Karpas-422 (cell line): ENCODE measurements at regions not wholly inside any gene's neighbourhood (a gene's known extent, or its start where the extent isn't known, plus 50 kb on each side); places are given as distances from the start of the nearest gene placed in this dataset.
"Not testable (repeated sequence)": the region's sequence is repeated elsewhere in the genome, so short reads cannot be mapped to it uniquely, and the experiment has no call there.

ENCODE experiments used
- DNase-seq: peaks from one replicate; pipeline ENCODE4 v3.0.0-alpha.2; 2015
- H2AFZ ChIP-seq: fragments of 200-600 bp; sonication (generic); 2 replicates; pipeline ENCODE4 v1.6.1; 2014; ENCODE audit warnings: antibody characterized with exemption, low read length, mixed read lengths
- H3K27ac ChIP-seq: fragments of 200-600 bp; sonication (generic); 2 replicates; pipeline ENCODE4 v1.5.1; 2014; ENCODE audit warnings: mild to moderate bottlenecking, low read length, moderate library complexity
- H3K27me3 ChIP-seq: fragments of 200-600 bp; sonication (generic); 2 replicates; pipeline ENCODE4 v1.6.1; 2014; ENCODE audit warnings: low read length, mixed read lengths
- H3K36me3 ChIP-seq: fragments of 200-600 bp; sonication (generic); 2 replicates; pipeline ENCODE4 v1.6.1; 2014; ENCODE audit warnings: low read length, mixed read lengths; ENCODE audit not compliant: insufficient read depth
- H3K4me1 ChIP-seq: fragments of 200-600 bp; sonication (generic); 2 replicates; pipeline ENCODE4 v1.6.1; 2014; ENCODE audit warnings: mild to moderate bottlenecking, low read length, mixed read lengths
- H3K4me2 ChIP-seq: fragments of 200-600 bp; sonication (generic); 2 replicates; pipeline ENCODE4 v1.6.1; 2014; ENCODE audit warnings: low read length, low read depth, mild to moderate bottlenecking; ENCODE audit not compliant: poor library complexity, severe bottlenecking
- H3K4me3 ChIP-seq: fragments of 200-600 bp; sonication (generic); 2 replicates; pipeline ENCODE4 v1.5.1; 2014; ENCODE audit warnings: mild to moderate bottlenecking, antibody characterized with exemption, low read length, mixed read lengths
- H3K79me2 ChIP-seq: fragments of 200-600 bp; sonication (generic); 2 replicates; pipeline ENCODE4 v1.6.1; 2014; ENCODE audit warnings: mild to moderate bottlenecking, low read length, mixed read lengths
- H3K9ac ChIP-seq: fragments of 200-600 bp; sonication (generic); 2 replicates; pipeline ENCODE4 v1.6.0; 2014; ENCODE audit warnings: low read length
- H3K9me2 ChIP-seq: fragments of 200-600 bp; sonication (generic), shearing (Covaris generic); replicated peaks from 2 replicates; pipeline ENCODE4 v1.6.0; 2014; ENCODE audit warnings: mild to moderate bottlenecking, low read length, moderate library complexity; ENCODE audit not compliant: insufficient read depth
- H3K9me3 ChIP-seq: fragments of 300-700, 200-600 bp; sonication (generic); 2 replicates; pipeline ENCODE4 v1.6.1; 2014; ENCODE audit warnings: low read length, mixed read lengths
- H4K20me1 ChIP-seq: fragments of 200-600 bp; sonication (generic); 2 replicates; pipeline ENCODE4 v1.6.1; 2014; ENCODE audit warnings: mild to moderate bottlenecking, antibody characterized with exemption, low read length, low read depth; ENCODE audit not compliant: insufficient read depth

DNA sequence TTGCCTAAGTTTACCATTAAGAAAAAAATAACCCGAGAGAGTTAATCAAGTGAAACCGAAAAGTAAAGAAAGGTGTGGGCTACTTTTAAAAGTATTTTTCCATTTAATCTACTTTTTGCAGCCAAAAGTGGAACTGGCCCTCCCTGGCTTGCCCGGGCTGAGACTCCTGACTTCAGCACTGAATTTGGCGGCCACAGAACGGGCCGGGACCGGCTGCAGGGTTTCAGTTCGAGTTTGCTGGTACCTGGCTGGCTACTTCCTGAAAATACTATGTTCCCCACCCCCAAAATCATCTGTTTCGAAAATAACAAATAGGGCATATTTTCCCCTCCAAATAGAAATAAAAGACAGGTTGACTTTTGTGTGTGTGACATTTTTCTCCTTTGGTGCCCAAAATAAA, 173.4 kb upstream of the EXOC2 start:
- no peaks in the 10 kb centered on the region for H3K4me1 ChIP-seq

DNA sequence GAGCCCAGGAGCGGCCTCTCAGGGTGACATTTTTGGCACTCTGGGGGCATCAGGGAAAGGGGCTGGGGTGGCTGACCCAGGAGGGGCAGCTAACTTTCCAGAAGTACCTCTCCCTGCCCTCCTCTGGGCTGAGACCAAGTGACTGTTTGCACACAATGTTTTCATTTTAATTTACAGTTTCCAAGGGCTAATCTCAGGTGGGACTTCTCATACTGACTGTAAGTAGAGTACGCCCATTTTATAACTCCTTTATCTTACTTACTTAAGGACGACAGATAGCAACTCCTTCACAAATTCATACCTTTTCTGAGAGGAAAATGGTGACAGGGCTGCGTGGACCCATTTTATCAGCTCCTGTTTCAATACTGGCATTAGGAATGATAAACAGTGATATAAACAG, 172.9 kb upstream of the EXOC2 start:
- Histone ChIP-seq H3K4me2 (no peak overlapping the region), H3K9me2 (no peaks in the 10 kb centered on the region), H3K27ac (no peak overlapping the region), H3K4me3 (no peak overlapping the region), H4K20me1 (no peaks in the 10 kb centered on the region), H3K27me3 (no peaks in the 10 kb centered on the region), H3K9ac (no peak overlapping the region), H3K9me3 (no peaks in the 10 kb centered on the region), H3K79me2 (no peaks in the 10 kb centered on the region), H2AFZ (no peak overlapping the region), H3K4me1 (no peaks in the 10 kb centered on the region), H3K36me3 (no peaks in the 10 kb centered on the region)
- no peak for DNase-seq

More for the DNA sequence above, 173.4 kb upstream of the EXOC2 start:
- no peak overlapping the region for H3K4me2 ChIP-seq
- H3K9me3 ChIP-seq: no peaks in the 10 kb centered on the region
- H3K4me3 ChIP-seq: no peak overlapping the region
- H3K9me2 ChIP-seq: no peaks in the 10 kb centered on the region
- no peak overlapping the region for H3K27ac ChIP-seq
- no peaks in the 10 kb centered on the region for H4K20me1 ChIP-seq
- no peaks in the 10 kb centered on the region for H3K79me2 ChIP-seq
- no peaks in the 10 kb centered on the region for H3K27me3 ChIP-seq
- no peaks in the 10 kb centered on the region for H3K36me3 ChIP-seq
- H2AFZ ChIP-seq: no peak overlapping the region
- no peak overlapping the region for H3K9ac ChIP-seq
- no peak for DNase-seq

DNA sequence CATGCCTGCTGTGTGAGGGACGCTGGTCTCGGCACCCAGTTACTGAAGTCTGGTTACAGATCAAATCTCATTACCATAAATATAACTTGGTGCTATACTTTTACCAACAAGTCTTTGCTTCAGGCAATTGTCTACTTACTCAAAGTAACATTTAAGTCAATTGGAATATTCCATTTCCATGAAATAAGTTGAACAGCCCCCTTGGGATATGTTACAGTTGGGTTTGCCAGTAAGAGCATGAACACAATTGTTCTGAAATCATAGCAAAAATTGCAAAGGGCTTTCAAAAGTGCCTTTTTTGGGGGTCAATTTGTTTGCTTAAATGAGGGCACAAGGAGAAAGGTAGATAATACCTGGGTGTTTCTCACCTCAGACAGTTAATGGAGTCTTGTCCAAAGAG, 170.9 kb upstream of the EXOC2 start:
- Histone ChIP-seq H3K4me2 (no peak overlapping the region), H3K9me2 (no peaks in the 10 kb centered on the region), H3K27me3 (no peaks in the 10 kb centered on the region), H4K20me1 (no peaks in the 10 kb centered on the region), H3K27ac (no peak overlapping the region), H3K4me3 (no peak overlapping the region), H2AFZ (no peak overlapping the region), H3K9ac (no peak overlapping the region), H3K9me3 (no peaks in the 10 kb centered on the region), H3K36me3 (no peaks in the 10 kb centered on the region), H3K4me1 (no peaks in the 10 kb centered on the region), H3K79me2 (no peaks in the 10 kb centered on the region)
- DNase-seq: no peak

DNA sequence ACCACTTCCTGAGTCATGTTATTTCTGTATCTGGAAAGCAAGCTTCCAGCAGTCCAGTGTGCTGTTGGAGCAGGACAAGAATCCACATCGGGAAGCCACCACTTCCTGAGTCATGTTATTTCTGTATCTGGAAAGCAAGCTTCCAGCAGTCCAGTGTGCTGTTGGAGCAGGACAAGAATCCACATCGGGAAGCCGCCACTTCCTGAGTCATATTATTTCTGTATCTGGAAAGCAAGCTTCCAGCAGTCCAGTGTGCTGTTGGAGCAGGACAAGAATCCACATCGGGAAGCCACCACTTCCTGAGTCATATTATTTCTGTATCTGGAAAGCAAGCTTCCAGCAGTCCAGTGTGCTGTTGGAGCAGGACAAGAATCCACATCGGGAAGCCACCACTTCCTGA, 170.2 kb upstream of the EXOC2 start:
- not testable (repeated sequence) for H3K79me2 ChIP-seq, H3K27me3 ChIP-seq, H4K20me1 ChIP-seq, H3K9me3 ChIP-seq, H3K36me3 ChIP-seq, H3K4me3 ChIP-seq, H3K27ac ChIP-seq, H3K4me2 ChIP-seq, H2AFZ ChIP-seq, H3K9ac ChIP-seq, H3K9me2 ChIP-seq, DNase-seq, H3K4me1 ChIP-seq

DNA sequence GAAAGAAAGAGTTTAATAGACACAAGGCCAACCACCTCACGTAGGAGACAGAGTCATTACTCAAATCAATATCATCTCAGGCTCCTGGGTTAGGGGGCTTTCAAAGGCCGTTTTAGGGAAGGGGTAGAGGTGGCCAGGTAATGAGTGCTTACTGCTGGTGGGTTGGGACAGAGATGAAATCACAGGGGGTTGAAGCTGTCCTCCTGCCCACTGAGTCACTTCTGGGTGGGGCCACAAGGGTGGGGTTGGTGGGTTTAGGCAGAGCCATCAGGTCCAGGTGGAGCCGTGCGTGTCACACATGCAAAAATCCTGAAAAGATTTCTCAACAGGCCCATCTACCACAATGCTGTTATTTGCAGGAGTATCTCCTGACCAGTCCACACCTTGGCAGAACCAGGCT, 167.0 kb upstream of the EXOC2 start:
- Histone ChIP-seq H3K27ac (no peak overlapping the region), H3K4me1 (no peaks in the 10 kb centered on the region), H3K4me3 (no peak overlapping the region), H2AFZ (no peak overlapping the region), H3K79me2 (no peaks in the 10 kb centered on the region), H3K9me2 (no peaks in the 10 kb centered on the region), H3K36me3 (no peaks in the 10 kb centered on the region), H3K9me3 (no peaks in the 10 kb centered on the region), H4K20me1 (no peaks in the 10 kb centered on the region), H3K4me2 (no peak overlapping the region), H3K9ac (no peak overlapping the region), H3K27me3 (no peaks in the 10 kb centered on the region)
- DNase-seq: no peak

DNA sequence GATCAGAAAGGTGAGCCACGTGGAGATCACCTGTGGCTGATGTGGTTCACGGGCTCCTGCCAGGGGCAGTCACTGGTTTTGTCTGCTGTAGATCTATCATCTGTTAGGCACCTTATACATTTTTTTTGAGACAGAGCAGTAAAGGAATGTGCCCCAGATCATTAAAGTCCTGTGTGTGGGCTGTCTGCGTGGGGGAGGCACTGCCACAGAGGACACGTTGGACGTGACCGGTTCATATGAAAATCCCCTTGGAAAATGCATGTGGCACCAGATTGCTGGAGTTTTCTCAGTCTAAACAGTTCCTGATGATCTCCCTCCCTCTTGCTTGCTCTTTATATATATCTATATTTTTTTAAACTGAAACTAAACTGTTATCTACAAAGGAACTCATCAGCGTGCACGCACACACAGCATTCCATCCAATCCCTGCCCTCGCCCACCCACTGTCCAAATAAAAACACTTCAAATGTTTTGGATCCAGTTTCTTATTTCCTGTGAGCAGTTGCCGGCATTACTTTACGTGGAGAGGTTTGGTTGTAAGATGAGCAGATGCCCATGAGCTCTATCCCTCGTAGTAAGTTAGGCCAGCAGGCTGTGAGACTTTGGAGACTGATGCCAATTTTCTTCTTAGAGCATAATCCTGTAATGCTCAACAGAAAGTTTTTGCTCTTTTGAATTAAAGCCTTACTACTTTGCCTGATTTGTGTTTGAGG, 161.6 kb upstream of the EXOC2 start:
- Histone ChIP-seq H4K20me1 (no peaks in the 10 kb centered on the region), H3K9me3 (no peaks in the 10 kb centered on the region), H3K27ac (no peak overlapping the region), H3K27me3 (no peaks in the 10 kb centered on the region), H3K4me1 (no peaks in the 10 kb centered on the region), H3K9me2 (no peaks in the 10 kb centered on the region), H3K36me3 (no peaks in the 10 kb centered on the region), H3K9ac (no peak overlapping the region), H3K79me2 (no peaks in the 10 kb centered on the region), H3K4me3 (no peak overlapping the region), H3K4me2 (no peak overlapping the region), H2AFZ (no peak overlapping the region)
- DNase-seq: no peak

DNA sequence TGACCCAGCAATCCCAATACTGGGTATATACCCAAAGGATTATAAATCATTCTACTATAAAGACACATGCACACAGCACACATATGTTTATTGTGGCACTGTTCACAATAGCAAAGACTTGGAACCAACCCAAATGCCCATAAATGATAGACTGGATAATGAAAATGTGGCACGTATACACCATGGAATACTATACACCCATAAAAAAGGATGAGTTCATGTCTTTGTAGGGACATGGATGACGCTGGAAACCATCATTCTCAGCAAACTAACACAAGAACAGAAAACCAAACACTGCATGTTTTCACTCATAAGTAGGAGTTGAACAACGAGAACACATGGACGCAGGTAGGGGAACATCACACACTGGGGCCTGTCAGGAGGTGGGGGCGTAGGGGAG, 159.3 kb upstream of the EXOC2 start:
- not testable (repeated sequence) for H3K9ac ChIP-seq, H4K20me1 ChIP-seq, H2AFZ ChIP-seq, H3K27ac ChIP-seq, H3K4me2 ChIP-seq, DNase-seq, H3K79me2 ChIP-seq, H3K36me3 ChIP-seq, H3K9me2 ChIP-seq, H3K9me3 ChIP-seq, H3K4me3 ChIP-seq, H3K27me3 ChIP-seq, H3K4me1 ChIP-seq

DNA sequence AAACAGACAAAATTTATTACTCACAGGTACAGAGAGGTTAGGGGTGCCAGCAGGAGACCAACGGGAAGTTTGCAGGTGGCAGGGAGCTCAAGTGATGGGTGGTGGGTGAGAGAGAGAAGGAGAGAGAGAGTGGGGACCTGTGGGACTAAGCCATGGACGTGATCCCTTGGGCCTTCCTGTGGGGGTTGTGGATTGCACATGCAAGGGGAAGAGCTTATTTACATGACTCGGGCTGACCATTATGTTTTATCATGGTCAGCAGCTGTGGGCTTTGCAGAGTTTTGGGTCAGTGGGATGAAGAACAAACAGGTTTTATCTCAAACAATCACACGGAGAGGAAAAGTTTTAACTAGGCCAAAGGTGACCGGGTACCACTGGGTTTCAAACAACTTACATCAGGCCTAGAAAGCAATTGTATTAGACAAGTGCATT, 156.2 kb upstream of the EXOC2 start:
- no peak overlapping the region for H3K9ac ChIP-seq
- H2AFZ ChIP-seq: no peak overlapping the region
- no peaks in the 10 kb centered on the region for H4K20me1 ChIP-seq
- no peaks in the 10 kb centered on the region for H3K9me3 ChIP-seq
- H3K79me2 ChIP-seq: no peaks in the 10 kb centered on the region
- no peak overlapping the region for H3K27ac ChIP-seq
- no peak overlapping the region for H3K4me2 ChIP-seq
- no peaks in the 10 kb centered on the region for H3K4me1 ChIP-seq
- no peaks in the 10 kb centered on the region for H3K36me3 ChIP-seq
- no peak for DNase-seq
- H3K4me3 ChIP-seq: no peak overlapping the region
- H3K9me2 ChIP-seq: no peaks in the 10 kb centered on the region
- no peaks in the 10 kb centered on the region for H3K27me3 ChIP-seq

DNA sequence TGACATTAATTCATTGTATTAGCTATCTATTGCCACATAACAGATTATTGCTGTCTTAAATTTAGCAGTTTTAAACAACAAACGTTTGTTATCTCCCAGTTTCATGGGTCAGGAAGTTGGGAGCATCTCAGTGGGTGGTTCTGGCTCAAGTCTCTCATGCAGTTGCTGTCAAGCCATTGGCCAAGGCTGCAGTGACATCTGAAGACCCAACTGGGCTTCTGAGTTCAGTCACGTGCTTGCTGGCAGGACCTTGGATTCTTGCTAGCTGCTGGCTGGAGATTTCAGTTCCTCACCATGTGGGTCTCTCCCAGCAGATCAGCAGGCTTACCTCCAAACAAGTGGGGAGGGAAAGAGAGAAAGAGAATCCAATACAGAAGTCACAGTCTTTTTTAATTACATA, 152.6 kb upstream of the EXOC2 start:
- Histone ChIP-seq H2AFZ (no peak overlapping the region), H4K20me1 (no peaks in the 10 kb centered on the region), H3K27ac (no peak overlapping the region), H3K4me3 (no peak overlapping the region), H3K9me3 (no peaks in the 10 kb centered on the region), H3K4me2 (no peak overlapping the region), H3K79me2 (no peaks in the 10 kb centered on the region), H3K9me2 (no peaks in the 10 kb centered on the region), H3K9ac (no peak overlapping the region), H3K27me3 (no peaks in the 10 kb centered on the region), H3K36me3 (no peaks in the 10 kb centered on the region), H3K4me1 (no peaks in the 10 kb centered on the region)
- no peak for DNase-seq
